Lung (tissue), 11 donors: ENCODE measurements at regions not wholly inside any gene's neighbourhood (a gene's known extent, or its start where the extent isn't known, plus 50 kb on each side); places are given as distances from the start of the nearest gene placed in this dataset.

Experiments
- ATAC-seq: fragments of 200-7000 bp; cut with Tn5 transposase; one replicate; pipeline ENCODE4 v1.9.1; 2020; ENCODE audit warnings: moderate number of reproducible peaks; ENCODE audit not compliant: insufficient read depth, low FRiP score
- DNase-seq, 3 donors: peaks; one replicate each; pipeline ENCODE4 v3.0.0-alpha.2; 2013 to 2017
- H3K27ac ChIP-seq, 2 donors: one replicate each; pipeline ENCODE4 v1.5.1; 2013; ENCODE audit warnings: mild to moderate bottlenecking in 2 of 2, moderate library complexity in 2 of 2, control low read depth in 1 of 2, inconsistent platforms in 1 of 2, low read depth in 1 of 2, low read length in 1 of 2
- H3K27me3 ChIP-seq, 3 donors: one replicate each; pipeline ENCODE4 v1.5.1; 2013; ENCODE audit warnings: low read length in 2 of 3; ENCODE audit not compliant: control insufficient read depth in 3 of 3, insufficient read depth in 3 of 3
- H3K36me3 ChIP-seq, 4 donors: one replicate each; pipeline ENCODE4 v1.5.1; 2013; ENCODE audit warnings: low read length in 4 of 4, mild to moderate bottlenecking in 1 of 4, moderate library complexity in 1 of 4; ENCODE audit not compliant: control insufficient read depth in 4 of 4, insufficient read depth in 4 of 4
- H3K4me1 ChIP-seq, 5 donors: one replicate each; pipeline ENCODE4 v1.5.1; 2013; ENCODE audit warnings: low read length in 5 of 5, mild to moderate bottlenecking in 2 of 5, moderate library complexity in 1 of 5; ENCODE audit not compliant: control insufficient read depth in 5 of 5, insufficient read depth in 5 of 5
- H3K4me3 ChIP-seq: one replicate; pipeline ENCODE4 v1.5.1; 2013; ENCODE audit warnings: mild to moderate bottlenecking, control low read depth, moderate library complexity
- H3K9ac ChIP-seq, 2 donors: one replicate each; pipeline ENCODE4 v1.5.1; 2013; ENCODE audit warnings: low read length in 2 of 2, control low read depth in 1 of 2; ENCODE audit not compliant: insufficient read depth in 1 of 2
- H3K9me3 ChIP-seq, 4 donors: one replicate each; pipeline ENCODE4 v1.5.1; 2013; ENCODE audit warnings: low read length in 3 of 4, mild to moderate bottlenecking in 1 of 4, moderate library complexity in 1 of 4; ENCODE audit not compliant: control insufficient read depth in 4 of 4, insufficient read depth in 3 of 4
- WGBS, 2 donors: extraction: QIAGEN DNeasy Blood & Tissue Kit; methylation state at CpG; one replicate each; pipeline ENCODE4 v1.1.7; 2013; 5-methylcytosine and 5-hydroxymethylcytosine counted together
- TF ChIP-seq, protein P1 (sequence below): IDR thresholded peaks from 2 replicates; pipeline ENCODE4 v1.5.1; 2012; ENCODE audit warnings: mild to moderate bottlenecking; ENCODE audit errors: control extremely low read depth, extremely low read depth
- donor health status: control.
- donor health status: control.
- donor health status: Bipolar disorder and iron deficiency.
- donor health status: healthy.
- donor health status: DM: yes; HTN: yes; CAD: no.

DNA sequence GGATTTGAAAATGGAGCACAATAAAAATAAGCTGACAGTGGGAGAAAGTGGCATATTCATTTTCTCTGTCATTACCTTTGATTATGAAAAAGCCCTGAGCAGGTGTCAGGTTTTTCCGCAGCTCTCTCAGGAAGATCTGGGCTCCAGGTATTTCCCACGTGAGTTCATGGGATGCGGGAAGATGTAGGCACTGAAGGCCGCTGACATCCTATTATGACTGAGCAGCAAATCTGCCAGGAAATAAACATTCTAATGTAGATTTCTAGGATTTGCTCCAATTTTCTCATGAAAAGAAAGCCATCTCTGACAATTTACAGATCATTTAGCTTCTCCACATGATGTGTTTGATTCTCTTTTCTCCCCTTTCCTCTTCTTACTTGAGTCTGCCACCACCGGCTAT lies 160.7 kb downstream of the KIT start:
- H3K27me3 ChIP-seq = no peaks in the 10 kb centered on the region
- peaks cover 0 to 8% (median 0%) of the 10 kb centered on the region in 5 donors for H3K4me1 ChIP-seq
- 72 to 84% methylated on average over 5 of the region's 5 CpGs for WGBS, 2 donors
- TF ChIP-seq, protein P1, sequence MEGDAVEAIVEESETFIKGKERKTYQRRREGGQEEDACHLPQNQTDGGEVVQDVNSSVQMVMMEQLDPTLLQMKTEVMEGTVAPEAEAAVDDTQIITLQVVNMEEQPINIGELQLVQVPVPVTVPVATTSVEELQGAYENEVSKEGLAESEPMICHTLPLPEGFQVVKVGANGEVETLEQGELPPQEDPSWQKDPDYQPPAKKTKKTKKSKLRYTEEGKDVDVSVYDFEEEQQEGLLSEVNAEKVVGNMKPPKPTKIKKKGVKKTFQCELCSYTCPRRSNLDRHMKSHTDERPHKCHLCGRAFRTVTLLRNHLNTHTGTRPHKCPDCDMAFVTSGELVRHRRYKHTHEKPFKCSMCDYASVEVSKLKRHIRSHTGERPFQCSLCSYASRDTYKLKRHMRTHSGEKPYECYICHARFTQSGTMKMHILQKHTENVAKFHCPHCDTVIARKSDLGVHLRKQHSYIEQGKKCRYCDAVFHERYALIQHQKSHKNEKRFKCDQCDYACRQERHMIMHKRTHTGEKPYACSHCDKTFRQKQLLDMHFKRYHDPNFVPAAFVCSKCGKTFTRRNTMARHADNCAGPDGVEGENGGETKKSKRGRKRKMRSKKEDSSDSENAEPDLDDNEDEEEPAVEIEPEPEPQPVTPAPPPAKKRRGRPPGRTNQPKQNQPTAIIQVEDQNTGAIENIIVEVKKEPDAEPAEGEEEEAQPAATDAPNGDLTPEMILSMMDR = no peak
- H3K27ac ChIP-seq = no peak overlapping the region
- no peak overlapping the region for H3K4me3 ChIP-seq
- no peak overlapping the region for H3K9ac ChIP-seq
- no peaks in the 10 kb centered on the region for H3K36me3 ChIP-seq
- no peaks in the 10 kb centered on the region for H3K9me3 ChIP-seq
- ATAC-seq (no peak), DNase-seq (no peak)

DNA sequence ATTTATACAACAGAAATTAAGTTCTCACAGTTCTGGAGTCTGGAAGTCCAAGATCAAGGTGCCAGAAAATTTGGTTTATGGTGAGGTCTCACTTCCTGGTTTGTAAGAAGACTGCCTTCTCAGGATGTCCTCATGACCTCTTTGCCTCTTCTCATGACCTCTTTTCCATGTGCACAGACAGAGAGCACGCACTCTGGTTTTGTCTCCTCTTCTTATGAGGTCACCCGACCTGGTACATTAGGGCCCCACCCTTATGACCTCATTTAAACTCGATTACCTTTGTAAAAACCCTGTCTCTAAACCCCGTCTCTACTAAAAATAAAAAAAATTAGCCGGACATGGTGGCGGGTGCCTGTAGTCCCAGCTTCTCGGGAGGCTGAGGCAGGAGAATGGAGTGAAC lies 155.9 kb downstream of the KIT start:
- ATAC-seq (no peak), DNase-seq (no peak)
- TF ChIP-seq, protein P1 = no peak
- WGBS, 2 donors = 91 to 94% methylated on average over 7 of the region's 7 CpGs
- Histone ChIP-seq H3K9me3 (no peaks in the 10 kb centered on the region), H3K27me3 (no peaks in the 10 kb centered on the region), H3K9ac (no peak overlapping the region), H3K4me3 (no peak overlapping the region), H3K4me1 (peaks cover 0 to 2% (median 0%) of the 10 kb centered on the region in 5 donors), H3K36me3 (no peaks in the 10 kb centered on the region), H3K27ac (no peak overlapping the region)

DNA sequence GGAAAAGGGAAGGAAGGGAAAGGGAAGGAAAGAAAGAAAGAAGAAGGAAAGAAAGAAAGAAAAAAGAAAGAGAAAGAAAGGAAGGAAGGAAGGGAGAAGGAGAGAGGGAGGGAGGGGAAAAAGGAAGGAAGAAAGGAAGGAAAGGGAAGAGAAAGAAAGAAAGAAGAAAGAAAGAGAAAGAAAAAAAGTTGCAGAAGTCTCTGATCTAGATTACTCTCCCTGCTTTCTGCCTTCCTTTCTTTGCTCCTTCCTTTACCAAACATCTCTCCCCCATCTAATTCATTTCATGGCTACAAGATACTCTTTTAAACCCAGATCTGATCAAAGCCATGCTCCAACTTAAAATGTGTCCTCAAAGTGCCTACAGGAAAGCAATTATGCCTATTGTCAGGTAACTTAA lies 148.6 kb downstream of the KIT start:
- TF ChIP-seq, protein P1 = no peak
- DNase-seq (no peak), ATAC-seq (no peak)
- Histone ChIP-seq H3K27ac (no peak overlapping the region), H3K9me3 (peaks cover 0 to 7% (median 0%) of the 10 kb centered on the region in 4 donors), H3K36me3 (no peaks in the 10 kb centered on the region), H3K4me3 (no peak overlapping the region), H3K4me1 (no peaks in the 10 kb centered on the region), H3K27me3 (no peaks in the 10 kb centered on the region), H3K9ac (no peak overlapping the region)

DNA sequence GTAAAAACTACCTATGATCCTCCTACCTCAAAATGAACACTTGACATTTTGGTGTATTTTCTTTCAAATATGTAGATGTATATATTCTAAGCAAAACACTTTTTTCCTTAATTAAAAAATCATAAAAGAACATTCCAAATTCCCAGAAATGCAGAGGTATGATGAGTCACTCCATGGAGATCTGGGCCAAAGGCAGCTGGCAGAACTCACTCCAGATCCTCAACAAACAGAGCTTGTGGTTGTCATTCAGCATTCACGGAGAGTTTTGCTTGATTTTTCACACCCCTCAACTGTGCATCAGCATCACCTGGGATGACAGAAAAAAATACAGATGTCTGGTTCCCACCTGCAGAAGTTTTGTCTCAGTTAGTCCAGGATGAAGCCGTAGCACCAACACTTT lies 144.6 kb downstream of the KIT start:
- 81 to 83% methylated on average over 2 of the region's 2 CpGs for WGBS, 2 donors

More for the DNA sequence above, 144.6 kb downstream of the KIT start:
- Histone ChIP-seq H3K27me3 (no peaks in the 10 kb centered on the region), H3K4me3 (no peak overlapping the region), H3K9ac (no peak overlapping the region), H3K27ac (no peak overlapping the region), H3K9me3 (peaks cover 0 to 4% (median 0%) of the 10 kb centered on the region in 4 donors), H3K36me3 (no peaks in the 10 kb centered on the region), H3K4me1 (peaks cover 0 to 1% (median 0%) of the 10 kb centered on the region in 5 donors)
- ATAC-seq (no peak), DNase-seq (no peak)
- TF ChIP-seq, protein P1 = no peak
